Gastroesophageal sphincter (tissue), 4 donors: ENCODE measurements at regions not wholly inside any gene's neighbourhood (a gene's known extent, or its start where the extent isn't known, plus 50 kb on each side); places are given as distances from the start of the nearest gene placed in this dataset.
"Not testable (repeated sequence)": the region's sequence is repeated elsewhere in the genome, so short reads cannot be mapped to it uniquely, and the experiment has no call there.

ENCODE experiments used
- ATAC-seq: fragments of 150-250 bp; one replicate; pipeline ENCODE4 v1.9.1; 2016; ENCODE audit warnings: mild to moderate bottlenecking, moderate library complexity
- H3K27ac ChIP-seq, 4 donors: fragments of 200-600 bp; sonication (generic) in 3 of 4; 1 replicate in 3 of 4; 2 replicates in 1 of 4; pipeline ENCODE4 v1.5.1; 2016 to 2019
- H3K27me3 ChIP-seq: fragments of 200-600 bp; sonication (generic); one replicate; pipeline ENCODE4 v1.5.1; 2019
- H3K36me3 ChIP-seq, 2 donors: fragments of 200-600 bp; sonication (generic); one replicate each; pipeline ENCODE4 v1.5.1; 2019; ENCODE audit warnings: control low read depth in 1 of 2
- H3K4me1 ChIP-seq, 3 donors: fragments of 200-600 bp; sonication (generic); 1 replicate in 2 of 3; 2 replicates in 1 of 3; pipeline ENCODE4 v1.5.1; 2016 to 2019; ENCODE audit warnings: control low read depth in 2 of 3
- H3K4me3 ChIP-seq, 2 donors: fragments of 200-600 bp; sonication (generic); one replicate each; pipeline ENCODE4 v1.5.1; 2019; ENCODE audit warnings: mild to moderate bottlenecking in 1 of 2, moderate library complexity in 1 of 2
- H3K9me3 ChIP-seq, 3 donors: fragments of 200-600 bp; sonication (generic); one replicate each; pipeline ENCODE4 v1.5.1; 2017 to 2019; ENCODE audit warnings: control low read depth in 2 of 3
- CTCF ChIP-seq, 4 experiments: fragments of 200-600 bp in 2 of 4; fragments of 450-650 bp in 2 of 4; sonication (generic) in 1 of 4; IDR thresholded peaks; one replicate each; pipeline ENCODE4 v1.5.1; 2017 to 2019; ENCODE audit warnings: antibody characterized with exemption in 4 of 4, mild to moderate bottlenecking in 2 of 4, moderate library complexity in 2 of 4
- EP300 ChIP-seq: sonication (generic); formaldehyde crosslinking; IDR thresholded peaks from one replicate; pipeline ENCODE4 v1.6.1; 2017; ENCODE audit warnings: antibody characterized with exemption, mild to moderate bottlenecking
- POLR2A ChIP-seq, 2 donors: fragments of 450-650 bp; IDR thresholded peaks; one replicate each; pipeline ENCODE4 v1.6.1; 2017; ENCODE audit warnings: antibody characterized with exemption in 2 of 2, mild to moderate bottlenecking in 2 of 2, moderate library complexity in 1 of 2
- POLR2AphosphoS5 ChIP-seq: sonication (generic); formaldehyde crosslinking; IDR thresholded peaks from one replicate; pipeline ENCODE4 v1.6.1; 2017; ENCODE audit warnings: antibody characterized with exemption
- WGBS, 2 donors: methylation state at CpG; one replicate each; pipeline ENCODE4 v1.1.5; 2018; ENCODE audit warnings: low coverage in 1 of 2; 5-methylcytosine and 5-hydroxymethylcytosine counted together

- TF ChIP-seq POLR2AphosphoS5: no peak
- TF ChIP-seq CTCF (IDR thresholded peaks at IDR 0.05): no peak
- no peak for TF ChIP-seq POLR2A (IDR thresholded peaks at IDR 0.05)
- no peak for TF ChIP-seq EP300
- no peak overlapping the region for H3K4me3 ChIP-seq
- H3K27ac ChIP-seq: no peak overlapping the region
- no peaks in the 10 kb centered on the region for H3K9me3 ChIP-seq
- H3K4me1 ChIP-seq: no peaks in the 10 kb centered on the region
- no peaks in the 10 kb centered on the region for H3K27me3 ChIP-seq
- WGBS, 2 donors: 71 to 85% methylated on average over 2 of the region's 2 CpGs
- no peaks in the 10 kb centered on the region for H3K36me3 ChIP-seq
- no peak for ATAC-seq
Measured at GRCh38 chr5:166119506-166119905, 2171.9 kb upstream of the WWC1 start.

GRCh38 chr5:166123717-166124116 is 2167.7 kb upstream of the WWC1 start:
- Histone ChIP-seq H3K4me1 (no peaks in the 10 kb centered on the region), H3K4me3 (no peak overlapping the region), H3K36me3 (no peaks in the 10 kb centered on the region), H3K9me3 (no peaks in the 10 kb centered on the region), H3K27me3 (no peaks in the 10 kb centered on the region), H3K27ac (no peak overlapping the region)
- TF ChIP-seq POLR2AphosphoS5: no peak
- TF ChIP-seq POLR2A (IDR thresholded peaks at IDR 0.05): no peak
- TF ChIP-seq EP300: no peak
- TF ChIP-seq CTCF (IDR thresholded peaks at IDR 0.05): no peak
- 38 to 49% methylated on average over 3 of the region's 4 CpGs for WGBS, 2 donors
- no peak for ATAC-seq

GRCh38 chr5:166127766-166128570 is 2163.5 kb upstream of the WWC1 start:
- TF ChIP-seq EP300 (no peak), POLR2AphosphoS5 (no peak), POLR2A (IDR thresholded peaks at IDR 0.05) (no peak), CTCF (IDR thresholded peaks at IDR 0.05) (no peak)
- no peaks in the 10 kb centered on the region for H3K36me3 ChIP-seq
- no peak for ATAC-seq
- WGBS, 2 donors: 81 to 90% methylated on average over 8 to 9 of the region's 10 CpGs
- H3K9me3 ChIP-seq: no peaks in the 10 kb centered on the region
- no peaks in the 10 kb centered on the region for H3K4me1 ChIP-seq
- H3K4me3 ChIP-seq: no peak overlapping the region
- H3K27ac ChIP-seq: no peak overlapping the region
- no peaks in the 10 kb centered on the region for H3K27me3 ChIP-seq

- H3K4me1 ChIP-seq, ATAC-seq, H3K9me3 ChIP-seq, H3K4me3 ChIP-seq, H3K36me3 ChIP-seq, H3K27ac ChIP-seq, H3K27me3 ChIP-seq: not testable (repeated sequence)
- 100% methylated on average over 6 of the region's 17 CpGs; no CpG with 5 or more reads in 1 of the 2 donors for WGBS, 2 donors
Measured at GRCh38 chr5:166145107-166145506, 2146.3 kb upstream of the WWC1 start.

- no peak overlapping the region for H3K4me3 ChIP-seq
- 50 to 53% methylated on average over 3 of the region's 3 CpGs for WGBS, 2 donors
- H3K9me3 ChIP-seq: no peaks in the 10 kb centered on the region
- no peaks in the 10 kb centered on the region for H3K36me3 ChIP-seq
- ATAC-seq: no peak
- no peaks in the 10 kb centered on the region for H3K4me1 ChIP-seq
- TF ChIP-seq CTCF (IDR thresholded peaks at IDR 0.05) (no peak), EP300 (no peak)
- H3K27ac ChIP-seq: no peak overlapping the region
- H3K27me3 ChIP-seq: no peaks in the 10 kb centered on the region
Measured at GRCh38 chr5:166163996-166164610, 2127.3 kb upstream of the WWC1 start.
